SK-N-SH treated with all-trans-retinoic acid at 6 μM for 48 hours (cell line): ENCODE measurements at regions not wholly inside any gene's neighbourhood (a gene's known extent, or its start where the extent isn't known, plus 50 kb on each side); places are given as distances from the start of the nearest gene placed in this dataset.

Source experiments
- GLIS3 ChIP-seq: fragments of 250-450 bp; sonication (Bioruptor Pico); IDR thresholded peaks from 2 replicates; pipeline ENCODE4 v1.5.0; 2020; ENCODE audit warnings: mild to moderate bottlenecking, moderate library complexity
- ISL1 ChIP-seq: fragments of 250-450 bp; sonication (Bioruptor Pico); IDR thresholded peaks from 2 replicates; pipeline ENCODE4 v2.1.2; 2022; ENCODE audit warnings: mild to moderate bottlenecking, moderate library complexity
- PATZ1 ChIP-seq: fragments of 250-450 bp; sonication (Bioruptor Pico); IDR thresholded peaks from 2 replicates; pipeline ENCODE4 v1.8.0; 2020; ENCODE audit warnings: mild to moderate bottlenecking, moderate library complexity, borderline replicate concordance
- ZFP30 ChIP-seq: fragments of 450-650 bp; formaldehyde crosslinking; IDR thresholded peaks from 2 replicates; pipeline ENCODE4 v1.5.0; 2022; ENCODE audit warnings: mild to moderate bottlenecking, moderate library complexity
- ZNF70 ChIP-seq: fragments of 450-650 bp; formaldehyde crosslinking; IDR thresholded peaks from 2 replicates; pipeline ENCODE4 v1.5.0; 2020; ENCODE audit warnings: mild to moderate bottlenecking, moderate library complexity

GRCh38 chr2:118167026-118167425 lies 78.8 kb downstream of the INSIG2 start:
- TF ChIP-seq PATZ1 (CRISPR knock-in tag) (no peak), ISL1 (CRISPR knock-in tag) (no peak), GLIS3 (no peak), ZNF70 (no peak), ZFP30 (CRISPR knock-in tag) (no peak)
